Thyroid gland (tissue), 4 donors: ENCODE measurements at regions not wholly inside any gene's neighbourhood (a gene's known extent, or its start where the extent isn't known, plus 50 kb on each side); places are given as distances from the start of the nearest gene placed in this dataset.

Source experiments
- POLR2A ChIP-seq, 2 donors: fragments of 450-650 bp; IDR thresholded peaks; one replicate each; pipeline ENCODE4 v1.6.1; 2017; ENCODE audit warnings: antibody characterized with exemption in 2 of 2, mild to moderate bottlenecking in 2 of 2, moderate library complexity in 1 of 2
- TF ChIP-seq, protein P1 (sequence below), 6 experiments: fragments of 200-600 bp in 3 of 6; fragments of 450-650 bp in 3 of 6; sonication (generic) in 3 of 6; IDR thresholded peaks; one replicate each; pipeline ENCODE4 v1.5.1; 2016 to 2019; ENCODE audit warnings: antibody characterized with exemption in 6 of 6, mild to moderate bottlenecking in 2 of 6, inconsistent platforms in 1 of 6, moderate library complexity in 1 of 6

DNA sequence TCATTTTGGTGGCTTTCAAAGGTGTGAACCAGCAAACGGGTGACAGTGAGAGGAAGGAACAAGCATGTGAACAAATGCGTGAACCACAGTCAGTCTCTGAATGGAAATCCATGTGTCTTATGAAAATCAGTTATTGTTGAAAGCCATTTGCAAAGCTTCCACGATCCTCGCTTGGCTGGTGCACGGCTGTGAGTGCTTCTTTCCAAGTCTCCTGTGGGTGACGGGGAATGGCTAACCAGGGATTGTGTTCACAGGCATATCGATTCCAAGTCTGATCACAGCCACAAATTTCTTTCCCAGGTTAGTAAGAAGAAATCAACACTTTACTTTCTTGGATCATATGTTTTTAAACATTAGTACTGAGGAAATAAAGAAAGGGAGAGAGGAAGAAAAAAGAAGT, 556.9 kb upstream of the RBFOX1 start:
- TF ChIP-seq, protein P1, sequence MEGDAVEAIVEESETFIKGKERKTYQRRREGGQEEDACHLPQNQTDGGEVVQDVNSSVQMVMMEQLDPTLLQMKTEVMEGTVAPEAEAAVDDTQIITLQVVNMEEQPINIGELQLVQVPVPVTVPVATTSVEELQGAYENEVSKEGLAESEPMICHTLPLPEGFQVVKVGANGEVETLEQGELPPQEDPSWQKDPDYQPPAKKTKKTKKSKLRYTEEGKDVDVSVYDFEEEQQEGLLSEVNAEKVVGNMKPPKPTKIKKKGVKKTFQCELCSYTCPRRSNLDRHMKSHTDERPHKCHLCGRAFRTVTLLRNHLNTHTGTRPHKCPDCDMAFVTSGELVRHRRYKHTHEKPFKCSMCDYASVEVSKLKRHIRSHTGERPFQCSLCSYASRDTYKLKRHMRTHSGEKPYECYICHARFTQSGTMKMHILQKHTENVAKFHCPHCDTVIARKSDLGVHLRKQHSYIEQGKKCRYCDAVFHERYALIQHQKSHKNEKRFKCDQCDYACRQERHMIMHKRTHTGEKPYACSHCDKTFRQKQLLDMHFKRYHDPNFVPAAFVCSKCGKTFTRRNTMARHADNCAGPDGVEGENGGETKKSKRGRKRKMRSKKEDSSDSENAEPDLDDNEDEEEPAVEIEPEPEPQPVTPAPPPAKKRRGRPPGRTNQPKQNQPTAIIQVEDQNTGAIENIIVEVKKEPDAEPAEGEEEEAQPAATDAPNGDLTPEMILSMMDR (IDR thresholded peaks at IDR 0.05), result no peak
- TF ChIP-seq POLR2A (IDR thresholded peaks at IDR 0.05), result no peak
